ENCODE measurements at regions not wholly inside any gene's neighbourhood (a gene's known extent, or its start where the extent isn't known, plus 50 kb on each side); places are given as distances from the start of the nearest gene placed in this dataset.

- Histone ChIP-seq H3K4me3 (replicated peaks; ENCODE audit: insufficient read depth, low read length) (no peak overlapping the region), H3K27me3 (ENCODE audit: insufficient read depth, poor library complexity, severe bottlenecking) (no peaks in the 10 kb centered on the region), H3K27ac (replicated peaks) (no peak overlapping the region)
- DNase-seq (ENCODE audit: low read depth in 1 of 2, low spot score in 1 of 2) = no peak
- TF ChIP-seq REST (IDR thresholded peaks at IDR 0.05; ENCODE audit: insufficient replicate concordance, low read depth) (no peak), SPI1 (IDR thresholded peaks at IDR 0.05; ENCODE audit: borderline replicate concordance, low read depth) (no peak), GABPA (IDR thresholded peaks at IDR 0.05; ENCODE audit: low read depth) (no peak), POLR2AphosphoS5 (IDR thresholded peaks at IDR 0.05; ENCODE audit: low read depth) (no peak)
- TF ChIP-seq, protein P1, sequence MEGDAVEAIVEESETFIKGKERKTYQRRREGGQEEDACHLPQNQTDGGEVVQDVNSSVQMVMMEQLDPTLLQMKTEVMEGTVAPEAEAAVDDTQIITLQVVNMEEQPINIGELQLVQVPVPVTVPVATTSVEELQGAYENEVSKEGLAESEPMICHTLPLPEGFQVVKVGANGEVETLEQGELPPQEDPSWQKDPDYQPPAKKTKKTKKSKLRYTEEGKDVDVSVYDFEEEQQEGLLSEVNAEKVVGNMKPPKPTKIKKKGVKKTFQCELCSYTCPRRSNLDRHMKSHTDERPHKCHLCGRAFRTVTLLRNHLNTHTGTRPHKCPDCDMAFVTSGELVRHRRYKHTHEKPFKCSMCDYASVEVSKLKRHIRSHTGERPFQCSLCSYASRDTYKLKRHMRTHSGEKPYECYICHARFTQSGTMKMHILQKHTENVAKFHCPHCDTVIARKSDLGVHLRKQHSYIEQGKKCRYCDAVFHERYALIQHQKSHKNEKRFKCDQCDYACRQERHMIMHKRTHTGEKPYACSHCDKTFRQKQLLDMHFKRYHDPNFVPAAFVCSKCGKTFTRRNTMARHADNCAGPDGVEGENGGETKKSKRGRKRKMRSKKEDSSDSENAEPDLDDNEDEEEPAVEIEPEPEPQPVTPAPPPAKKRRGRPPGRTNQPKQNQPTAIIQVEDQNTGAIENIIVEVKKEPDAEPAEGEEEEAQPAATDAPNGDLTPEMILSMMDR (IDR thresholded peaks at IDR 0.05; ENCODE audit: insufficient read depth, low read length) = no peak
Measured at GRCh38 chr2:128467321-128467969, 148.8 kb upstream of the HS6ST1 start.

- no peak overlapping the region for H3K27ac ChIP-seq (replicated peaks)
- TF ChIP-seq GABPA (IDR thresholded peaks at IDR 0.05; ENCODE audit: low read depth) (no peak), SPI1 (IDR thresholded peaks at IDR 0.05; ENCODE audit: borderline replicate concordance, low read depth) (no peak), REST (IDR thresholded peaks at IDR 0.05; ENCODE audit: insufficient replicate concordance, low read depth) (no peak), POLR2AphosphoS5 (IDR thresholded peaks at IDR 0.05; ENCODE audit: low read depth) (no peak)
- TF ChIP-seq, protein P1 (IDR thresholded peaks at IDR 0.05; ENCODE audit: insufficient read depth, low read length) = no peak
- H3K4me3 ChIP-seq (replicated peaks; ENCODE audit: insufficient read depth, low read length) = no peak overlapping the region
- DNase-seq (ENCODE audit: low read depth in 1 of 2, low spot score in 1 of 2) = no peak
- no peaks in the 10 kb centered on the region for H3K27me3 ChIP-seq (ENCODE audit: insufficient read depth, poor library complexity, severe bottlenecking)
Measured at GRCh38 chr2:128468186-128468920, 149.7 kb upstream of the HS6ST1 start.

GRCh38 chr2:128469203-128469602 is 150.5 kb upstream of the HS6ST1 start:
- DNase-seq (ENCODE audit: low read depth in 1 of 2, low spot score in 1 of 2) = peak; percentile 22 to 49
- no peak overlapping the region for H3K27ac ChIP-seq (replicated peaks)
- no peaks in the 10 kb centered on the region for H3K27me3 ChIP-seq (ENCODE audit: insufficient read depth, poor library complexity, severe bottlenecking)
- TF ChIP-seq REST (IDR thresholded peaks at IDR 0.05; ENCODE audit: insufficient replicate concordance, low read depth) (no peak), SPI1 (IDR thresholded peaks at IDR 0.05; ENCODE audit: borderline replicate concordance, low read depth) (no peak), GABPA (IDR thresholded peaks at IDR 0.05; ENCODE audit: low read depth) (no peak)
- TF ChIP-seq, protein P1 (IDR thresholded peaks at IDR 0.05; ENCODE audit: insufficient read depth, low read length) = peak; percentile 46
- H3K4me3 ChIP-seq (replicated peaks; ENCODE audit: insufficient read depth, low read length) = no peak overlapping the region

Data from HL-60 (cell line).